HG03442 (cell line): ENCODE measurements at regions not wholly inside any gene's neighbourhood (a gene's known extent, or its start where the extent isn't known, plus 50 kb on each side); places are given as distances from the start of the nearest gene placed in this dataset.
"Not testable (repeated sequence)": the region's sequence is repeated elsewhere in the genome, so short reads cannot be mapped to it uniquely, and the experiment has no call there.

Experiments used
- ATAC-seq: cut with Tn5 transposase; IDR thresholded peaks from one replicate; pipeline ENCODE4 v1.9.1; 2021; ENCODE audit warnings: mild to moderate bottlenecking, moderate library complexity; ENCODE audit not compliant: unreplicated experiment

GRCh38 chr17:71849783-71850768, 270.7 kb upstream of the SOX9 start:
- ATAC-seq, result peak; percentile 79

GRCh38 chr17:71850812-71851211, 270.0 kb upstream of the SOX9 start:
- ATAC-seq, result peak; percentile 55

DNA sequence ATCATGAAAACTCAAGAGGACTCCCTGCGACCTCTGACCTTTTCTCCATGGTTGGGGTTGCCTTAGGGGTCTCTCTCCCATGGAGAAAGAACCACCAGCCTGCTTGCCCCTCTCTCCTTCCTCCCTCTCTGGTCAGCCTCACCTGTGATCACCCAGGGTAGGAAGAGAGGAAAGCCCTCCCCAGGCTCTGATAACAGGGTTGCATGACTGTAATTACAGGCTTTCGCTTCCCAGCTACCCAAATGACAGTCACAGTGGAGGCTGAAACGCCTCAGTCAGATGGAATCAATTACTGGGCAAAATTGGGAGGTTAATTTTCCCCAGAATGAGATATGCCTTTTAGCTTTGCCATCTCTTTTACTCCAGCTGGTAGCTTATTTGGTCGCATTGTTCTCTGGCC, 265.8 kb upstream of the SOX9 start:
- ATAC-seq, result no peak

GRCh38 chr17:71864755-71865154, 256.1 kb upstream of the SOX9 start:
- no peak for ATAC-seq

- ATAC-seq, result no peak
Observed at GRCh38 chr17:71866095-71866494, 254.7 kb upstream of the SOX9 start.

- ATAC-seq, result no peak
Observed at GRCh38 chr17:71869293-71869692, 251.5 kb upstream of the SOX9 start.

- ATAC-seq, result no peak
Observed at GRCh38 chr17:71869841-71870545, 250.8 kb upstream of the SOX9 start.

GRCh38 chr17:71870546-71870862, 250.3 kb upstream of the SOX9 start:
- ATAC-seq, result no peak

DNA sequence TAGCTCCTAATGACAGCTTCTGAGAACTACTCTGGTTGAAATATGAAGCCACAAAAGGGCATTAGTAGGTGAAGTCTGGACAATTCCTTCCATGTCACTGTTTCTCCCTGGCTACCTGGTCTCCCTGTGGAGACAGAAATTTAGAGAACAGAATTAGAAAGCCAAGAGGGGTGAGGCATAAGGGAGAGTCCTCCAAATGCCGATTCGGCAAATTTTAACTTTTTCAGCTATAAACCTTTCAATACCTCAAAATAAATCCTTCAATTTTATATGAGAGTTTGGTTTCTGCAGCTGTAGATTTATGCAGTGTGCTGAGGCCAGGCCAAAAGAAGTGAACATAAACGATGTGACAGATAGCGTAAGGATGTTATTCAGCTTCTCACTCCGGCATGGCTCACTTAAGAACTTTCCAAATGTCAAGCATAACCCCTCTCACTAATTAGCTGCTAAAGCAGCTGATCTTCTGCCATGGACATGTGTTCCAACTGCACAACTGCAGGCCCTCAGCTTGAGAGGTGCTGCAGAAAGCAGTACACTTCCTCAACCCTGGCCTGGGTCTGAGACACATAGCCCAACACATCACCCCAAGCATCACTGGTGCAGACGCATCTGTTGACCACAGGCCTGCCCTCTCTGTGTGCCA, 247.9 kb upstream of the SOX9 start:
- ATAC-seq, result no peak

GRCh38 chr17:71874773-71875172, 246.0 kb upstream of the SOX9 start:
- not testable (repeated sequence) for ATAC-seq

- no peak for ATAC-seq
Observed at GRCh38 chr17:71878271-71878670, 242.5 kb upstream of the SOX9 start.

- ATAC-seq, result no peak
Observed at GRCh38 chr17:71878998-71879397, 241.8 kb upstream of the SOX9 start.

DNA sequence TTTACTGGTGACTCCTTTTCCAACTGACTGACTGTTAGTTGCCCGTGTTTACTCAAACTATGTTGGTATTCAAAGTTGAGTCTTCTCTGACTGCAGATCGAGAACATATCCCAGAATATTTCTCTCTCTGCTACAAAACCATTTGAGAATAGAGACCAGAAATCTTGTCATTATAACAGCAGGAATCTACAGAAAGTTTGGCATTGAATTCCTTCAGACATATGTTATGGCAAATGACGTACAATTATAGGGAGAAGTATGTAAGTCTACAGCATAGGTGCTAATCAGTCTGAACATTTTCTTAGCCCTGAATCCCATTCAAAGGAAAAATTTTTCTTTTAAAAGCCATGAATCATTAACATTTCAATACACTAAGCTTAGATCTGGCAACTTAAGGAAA, 239.8 kb upstream of the SOX9 start:
- no peak for ATAC-seq

- ATAC-seq, result no peak
Observed at GRCh38 chr17:71881581-71881980, 239.2 kb upstream of the SOX9 start.

GRCh38 chr17:71883258-71883657, 237.6 kb upstream of the SOX9 start:
- no peak for ATAC-seq

DNA sequence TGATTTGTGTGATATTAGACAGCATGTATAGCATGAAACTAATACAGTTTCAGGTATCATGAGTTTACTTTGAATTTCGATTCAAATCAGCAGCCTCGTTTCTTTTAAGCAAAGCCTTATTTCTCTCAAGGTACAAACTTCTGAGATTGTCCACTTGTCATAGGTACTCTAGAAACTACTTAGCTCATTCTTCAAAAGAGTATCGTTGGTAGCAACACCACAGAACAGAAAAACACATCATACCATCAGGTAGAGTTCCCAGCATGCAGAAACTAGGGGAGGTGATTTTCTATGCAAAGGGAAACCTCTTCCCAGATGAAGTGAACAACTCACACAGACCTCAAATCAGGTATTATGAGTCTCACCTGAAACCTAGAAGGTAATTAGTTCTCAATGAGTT, 237.0 kb upstream of the SOX9 start:
- ATAC-seq, result no peak

DNA sequence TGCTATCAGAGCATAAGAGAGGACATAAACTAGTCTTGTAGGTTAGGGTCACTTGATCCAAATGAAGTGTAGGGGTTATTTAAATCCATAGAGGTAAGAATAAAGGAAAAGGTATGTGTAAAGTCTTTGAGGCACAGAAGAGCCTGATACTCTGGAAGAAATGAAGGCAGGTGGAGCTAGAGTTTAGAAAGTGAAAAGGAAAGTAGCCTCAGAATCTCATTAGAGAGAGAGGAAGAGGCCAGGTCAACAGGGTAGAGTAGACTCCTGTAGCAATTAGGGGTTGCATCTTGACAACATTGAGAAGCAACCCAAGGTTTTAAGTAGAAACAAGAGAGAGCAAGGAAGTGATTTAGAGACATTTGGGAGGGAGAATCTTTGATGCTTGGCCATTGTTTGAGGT, 235.2 kb upstream of the SOX9 start:
- ATAC-seq, result no peak

DNA sequence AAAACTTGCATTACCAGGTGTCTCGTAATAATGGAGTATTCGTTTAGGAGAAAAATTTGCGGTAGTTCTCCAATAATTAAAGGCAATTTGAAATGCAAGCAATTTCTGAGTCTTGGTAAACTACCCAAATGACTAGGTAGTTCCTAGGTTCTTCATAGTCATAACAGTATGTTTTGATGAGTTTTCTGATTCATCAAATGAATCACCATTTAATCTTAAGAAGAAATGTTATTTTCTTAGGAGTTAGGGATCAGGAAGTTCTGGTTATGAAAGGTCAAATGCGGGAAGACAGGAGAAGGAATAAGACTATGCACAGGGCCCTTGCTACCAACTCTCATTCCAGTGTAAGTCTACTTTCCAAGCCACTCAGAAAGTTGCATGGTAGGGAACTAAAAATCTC, 221.5 kb upstream of the SOX9 start:
- no peak for ATAC-seq

DNA sequence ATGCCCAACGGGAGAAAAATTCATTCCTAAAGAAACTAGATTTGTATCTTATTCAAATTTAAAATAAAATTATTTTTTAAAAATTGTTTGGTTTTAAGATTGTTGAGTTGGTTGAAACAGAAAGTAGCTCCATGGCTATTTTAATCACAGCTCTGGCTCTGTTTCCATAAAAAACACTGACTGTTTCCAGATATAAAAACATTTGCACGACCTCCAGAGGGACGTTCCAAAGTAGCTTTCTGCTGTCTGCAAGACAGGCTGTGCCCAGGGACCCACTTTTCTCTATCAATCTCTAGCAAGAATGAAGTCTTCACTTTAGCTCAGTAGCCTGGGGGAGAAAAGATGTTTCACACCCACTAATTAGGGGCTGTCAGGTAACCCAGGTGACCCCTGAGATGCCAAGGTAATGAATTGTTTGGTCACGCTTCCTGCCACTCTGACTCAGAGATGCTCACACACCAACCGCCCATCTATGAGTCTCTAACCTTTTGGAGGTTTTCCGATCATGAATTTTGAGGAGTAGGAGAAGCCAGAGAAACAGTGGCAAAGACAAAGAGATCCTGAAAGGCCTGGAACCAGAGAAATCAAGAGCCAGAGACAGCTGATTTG, 220.1 kb upstream of the SOX9 start:
- ATAC-seq, result no peak

DNA sequence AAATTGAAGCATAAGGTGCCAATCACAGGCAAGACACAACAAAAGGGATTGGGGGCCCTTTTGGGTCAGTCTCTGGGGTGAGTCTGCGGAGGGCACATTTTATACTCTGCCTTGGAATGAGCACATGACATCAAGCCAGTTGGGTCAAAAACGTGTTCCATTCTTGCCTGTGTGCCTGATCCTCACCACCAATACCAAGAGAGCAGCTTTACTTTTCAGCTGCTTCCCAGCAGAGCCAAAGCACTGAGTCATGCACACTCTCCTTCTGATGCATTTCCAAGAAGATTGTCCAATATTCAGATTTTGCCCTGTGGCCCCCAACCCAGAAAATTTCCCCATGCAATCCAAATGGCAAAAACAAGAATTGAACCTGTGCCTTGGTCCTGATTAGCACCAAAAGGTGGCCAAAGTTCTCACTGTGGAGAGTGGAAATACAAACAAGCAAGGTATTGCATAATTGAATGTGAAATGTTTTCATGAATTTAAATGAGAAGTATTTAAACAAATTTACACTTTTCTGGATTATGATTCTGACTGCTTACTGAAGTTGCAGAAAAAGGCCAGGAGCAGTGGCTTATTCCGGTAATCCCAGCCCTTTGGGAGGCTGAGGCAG, 217.8 kb upstream of the SOX9 start:
- ATAC-seq, result no peak
